GM12864 (cell line): ENCODE measurements at regions not wholly inside any gene's neighbourhood (a gene's known extent, or its start where the extent isn't known, plus 50 kb on each side); places are given as distances from the start of the nearest gene placed in this dataset.

Experiments
- DNase-seq: peaks from one replicate; pipeline ENCODE4 v3.0.0-alpha.2; 2011; ENCODE audit warnings: low read depth
- H3K4me3 ChIP-seq: 2 replicates; pipeline ENCODE4 v1.5.1; 2011; ENCODE audit warnings: mild to moderate bottlenecking, low read depth, low read length, control low read depth
- CTCF ChIP-seq: IDR thresholded peaks from 2 replicates; pipeline ENCODE4 v1.5.1; 2011; ENCODE audit warnings: low read depth, mild to moderate bottlenecking, moderate library complexity, low read length, control low read depth, inconsistent platforms; ENCODE audit errors: missing control alignments

GRCh38 chr9:115525111-115526058 lies 407.4 kb upstream of the TNC start:
- H3K4me3 ChIP-seq = no peak overlapping the region
- no peak for TF ChIP-seq CTCF
- DNase-seq = no peak

- DNase-seq = no peak
- TF ChIP-seq CTCF = no peak
- no peak overlapping the region for H3K4me3 ChIP-seq
Measured at GRCh38 chr9:115531410-115532125, 413.6 kb upstream of the TNC start.

- H3K4me3 ChIP-seq = no peak overlapping the region
- TF ChIP-seq CTCF = no peak
- no peak for DNase-seq
Measured at GRCh38 chr9:115533511-115533910, 415.6 kb upstream of the TNC start.

DNA sequence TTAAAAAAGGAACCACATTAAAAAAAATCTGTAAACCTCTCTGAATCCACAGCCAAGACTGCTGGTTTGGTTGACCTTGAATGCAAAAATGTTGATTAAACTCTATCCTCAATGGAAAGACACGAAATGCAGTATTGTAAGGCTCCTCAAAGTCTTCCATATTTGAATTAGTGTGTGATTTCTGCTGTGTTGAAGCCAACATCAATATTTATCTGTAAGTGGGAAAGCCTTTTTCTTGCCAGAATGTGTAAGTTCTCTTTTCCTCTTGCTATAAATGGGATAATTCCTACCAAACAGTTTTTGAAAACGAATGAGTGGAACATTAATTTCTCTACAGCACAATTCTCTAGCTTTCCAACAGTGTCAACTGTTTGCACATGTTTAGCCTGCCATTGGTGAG lies 422.1 kb upstream of the TNC start:
- no peak for TF ChIP-seq CTCF
- no peak for DNase-seq
- H3K4me3 ChIP-seq = no peak overlapping the region

- no peak for TF ChIP-seq CTCF
- DNase-seq = no peak
- no peak overlapping the region for H3K4me3 ChIP-seq
Measured at GRCh38 chr9:115543511-115543910, 425.6 kb upstream of the TNC start.

- no peak for DNase-seq
- no peak for TF ChIP-seq CTCF
- no peak overlapping the region for H3K4me3 ChIP-seq
Measured at GRCh38 chr9:115548609-115549260, 430.8 kb upstream of the TNC start.
